Thyroid gland (tissue), 4 donors: ENCODE measurements at regions not wholly inside any gene's neighbourhood (a gene's known extent, or its start where the extent isn't known, plus 50 kb on each side); places are given as distances from the start of the nearest gene placed in this dataset.

Experiments
- DNase-seq, 2 donors: peaks; one replicate each; pipeline ENCODE4 v3.0.0-alpha.2; 2019
- H3K27ac ChIP-seq, 3 donors: fragments of 200-600 bp; sonication (generic); 1 replicate in 2 of 3; 2 replicates in 1 of 3; pipeline ENCODE4 v1.5.1; 2016 to 2019; ENCODE audit warnings: mild to moderate bottlenecking in 1 of 3, moderate library complexity in 1 of 3
- H3K27me3 ChIP-seq: fragments of 200-600 bp; sonication (generic); one replicate; pipeline ENCODE4 v1.5.1; 2019
- H3K36me3 ChIP-seq, 2 donors: fragments of 200-600 bp; sonication (generic); one replicate each; pipeline ENCODE4 v1.5.1; 2016 to 2019
- H3K4me1 ChIP-seq, 2 donors: fragments of 200-600 bp; sonication (generic); one replicate each; pipeline ENCODE4 v1.5.1; 2017 to 2019
- H3K4me3 ChIP-seq, 3 donors: fragments of 200-600 bp; sonication (generic); replicated peaks in 1 of 3; 1 replicate in 2 of 3; 2 replicates in 1 of 3; pipeline ENCODE4 v1.5.1; 2016; ENCODE audit warnings: mild to moderate bottlenecking in 1 of 3
- H3K9me3 ChIP-seq: fragments of 200-600 bp; sonication (generic); one replicate; pipeline ENCODE4 v1.5.1; 2017
- POLR2A ChIP-seq, 2 donors: fragments of 450-650 bp; IDR thresholded peaks; one replicate each; pipeline ENCODE4 v1.6.1; 2017; ENCODE audit warnings: antibody characterized with exemption in 2 of 2, mild to moderate bottlenecking in 2 of 2, moderate library complexity in 1 of 2
- WGBS, 2 donors: methylation state at CpG; one replicate each; pipeline ENCODE4 v1.1.5; 2017; 5-methylcytosine and 5-hydroxymethylcytosine counted together
- intact Hi-C: fragments of 100-400 bp; cut with DNase I; formaldehyde crosslinking; loops from one replicate; pipeline ENCODE4 v1.15.1; 2023
- TF ChIP-seq, protein P1 (sequence below), 6 experiments: fragments of 200-600 bp in 3 of 6; fragments of 450-650 bp in 3 of 6; sonication (generic) in 3 of 6; IDR thresholded peaks; one replicate each; pipeline ENCODE4 v1.5.1; 2016 to 2019; ENCODE audit warnings: antibody characterized with exemption in 6 of 6, mild to moderate bottlenecking in 2 of 6, inconsistent platforms in 1 of 6, moderate library complexity in 1 of 6

DNA sequence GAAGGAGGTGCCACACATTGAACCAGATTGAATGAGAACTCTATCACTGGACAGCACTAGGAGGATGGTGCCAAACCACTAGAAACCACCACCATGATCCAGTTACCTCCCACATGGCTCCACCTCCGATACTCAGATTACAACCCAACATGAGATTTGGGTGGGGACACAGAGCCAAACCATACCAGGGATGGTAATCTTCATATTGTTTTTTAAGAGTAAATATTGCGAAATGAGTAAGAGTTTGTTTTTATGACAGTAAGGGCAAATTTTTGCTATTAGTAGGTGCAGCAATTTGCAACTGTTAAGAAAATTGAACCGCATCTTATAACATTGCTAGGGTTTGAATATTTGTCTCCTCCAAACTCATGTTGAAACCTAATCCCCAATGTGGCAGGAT lies 891.5 kb downstream of the NLGN4X start:
- H3K27me3 ChIP-seq, result no peaks in the 10 kb centered on the region
- no peaks in the 10 kb centered on the region for H3K36me3 ChIP-seq
- no peaks in the 10 kb centered on the region for H3K4me1 ChIP-seq
- H3K4me3 ChIP-seq, result no peak overlapping the region
- H3K9me3 ChIP-seq, result no peaks in the 10 kb centered on the region
- no peak overlapping the region for H3K27ac ChIP-seq
- 88 to 94% methylated on average over 3 of the region's 3 CpGs for WGBS, 2 donors
- TF ChIP-seq, protein P1, sequence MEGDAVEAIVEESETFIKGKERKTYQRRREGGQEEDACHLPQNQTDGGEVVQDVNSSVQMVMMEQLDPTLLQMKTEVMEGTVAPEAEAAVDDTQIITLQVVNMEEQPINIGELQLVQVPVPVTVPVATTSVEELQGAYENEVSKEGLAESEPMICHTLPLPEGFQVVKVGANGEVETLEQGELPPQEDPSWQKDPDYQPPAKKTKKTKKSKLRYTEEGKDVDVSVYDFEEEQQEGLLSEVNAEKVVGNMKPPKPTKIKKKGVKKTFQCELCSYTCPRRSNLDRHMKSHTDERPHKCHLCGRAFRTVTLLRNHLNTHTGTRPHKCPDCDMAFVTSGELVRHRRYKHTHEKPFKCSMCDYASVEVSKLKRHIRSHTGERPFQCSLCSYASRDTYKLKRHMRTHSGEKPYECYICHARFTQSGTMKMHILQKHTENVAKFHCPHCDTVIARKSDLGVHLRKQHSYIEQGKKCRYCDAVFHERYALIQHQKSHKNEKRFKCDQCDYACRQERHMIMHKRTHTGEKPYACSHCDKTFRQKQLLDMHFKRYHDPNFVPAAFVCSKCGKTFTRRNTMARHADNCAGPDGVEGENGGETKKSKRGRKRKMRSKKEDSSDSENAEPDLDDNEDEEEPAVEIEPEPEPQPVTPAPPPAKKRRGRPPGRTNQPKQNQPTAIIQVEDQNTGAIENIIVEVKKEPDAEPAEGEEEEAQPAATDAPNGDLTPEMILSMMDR (IDR thresholded peaks at IDR 0.05), result no peak
- no peak for TF ChIP-seq POLR2A (IDR thresholded peaks at IDR 0.05)
- DNase-seq, result no peak
- intact Hi-C loops, result no loop called here

DNA sequence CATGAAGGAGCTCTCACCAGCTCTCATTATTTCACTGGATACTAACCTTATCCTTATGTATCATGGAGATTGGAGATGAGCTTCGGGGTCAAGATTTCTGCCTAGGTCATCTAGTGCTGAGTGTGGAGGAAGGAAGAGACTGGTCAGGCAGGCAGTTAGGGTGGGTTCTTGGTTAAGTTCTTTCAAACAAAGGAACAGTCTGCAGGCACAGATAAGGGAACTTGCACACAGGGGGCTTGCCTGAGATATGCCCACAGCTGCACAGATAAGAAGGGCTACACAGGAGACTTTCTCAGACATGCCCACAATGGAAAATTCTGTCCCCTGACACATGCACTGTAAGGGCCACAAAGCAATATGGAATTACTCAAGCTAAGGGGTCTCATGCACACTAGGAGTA lies 904.1 kb downstream of the NLGN4X start:
- 75 to 80% methylated on average over 1 of the region's 1 CpG for WGBS, 2 donors
- TF ChIP-seq, protein P1 (IDR thresholded peaks at IDR 0.05), result no peak
- TF ChIP-seq POLR2A (IDR thresholded peaks at IDR 0.05), result no peak
- Histone ChIP-seq H3K4me1 (no peaks in the 10 kb centered on the region), H3K27ac (no peak overlapping the region), H3K36me3 (no peaks in the 10 kb centered on the region), H3K4me3 (no peak overlapping the region), H3K9me3 (no peaks in the 10 kb centered on the region), H3K27me3 (no peaks in the 10 kb centered on the region)
- no peak for DNase-seq
- intact Hi-C loops, result no loop called here

DNA sequence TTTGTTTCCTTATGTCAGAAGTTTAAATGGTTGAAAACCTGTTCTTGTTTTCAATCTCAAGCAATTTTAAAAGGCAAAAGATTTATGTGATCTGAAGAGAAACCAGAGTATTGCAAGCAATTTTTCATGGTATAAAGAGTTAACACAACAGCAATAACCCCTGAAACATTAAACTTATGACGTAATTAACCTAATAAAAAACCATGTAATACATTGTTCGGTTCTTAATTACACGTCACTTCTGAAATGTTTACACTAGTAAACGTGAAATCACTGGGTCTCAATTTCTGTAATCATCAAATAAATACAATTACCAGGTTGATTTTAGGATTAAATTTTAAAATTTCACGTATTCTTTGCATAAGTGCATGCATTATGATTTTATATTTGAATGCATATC lies 914.5 kb downstream of the NLGN4X start:
- H3K36me3 ChIP-seq, result no peaks in the 10 kb centered on the region
- TF ChIP-seq POLR2A (IDR thresholded peaks at IDR 0.05), result no peak
- TF ChIP-seq, protein P1 (IDR thresholded peaks at IDR 0.05), result no peak
- DNase-seq, result no peak
- H3K27ac ChIP-seq, result no peak overlapping the region
- intact Hi-C loops, result no loop called here
- no peaks in the 10 kb centered on the region for H3K27me3 ChIP-seq
- H3K4me1 ChIP-seq, result no peaks in the 10 kb centered on the region
- 76% methylated on average over 5 of the region's 5 CpGs for WGBS, 2 donors
- H3K9me3 ChIP-seq, result no peaks in the 10 kb centered on the region
- no peak overlapping the region for H3K4me3 ChIP-seq

DNA sequence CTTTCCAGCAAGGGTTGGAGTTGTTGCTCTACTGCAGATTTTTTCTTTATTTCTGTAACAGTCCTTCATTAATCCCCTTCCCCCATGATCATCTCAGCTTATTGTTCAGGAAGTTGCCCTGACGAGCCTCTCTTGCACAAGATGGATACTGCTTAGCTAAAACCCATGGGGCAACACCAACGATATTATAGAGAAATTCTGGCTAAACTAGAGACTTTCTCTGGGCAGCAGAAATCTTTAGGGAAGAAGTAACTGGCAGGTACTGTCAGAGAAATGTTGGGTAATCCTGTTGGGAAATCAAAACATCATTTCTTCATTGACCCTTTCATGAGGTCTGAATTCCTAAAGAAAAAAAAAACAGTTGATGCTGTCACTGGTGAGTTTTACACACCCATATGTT lies 921.3 kb downstream of the NLGN4X start:
- intact Hi-C loops, result no loop called here
- WGBS, 2 donors, result 39 to 70% methylated on average over 1 to 2 of the region's 2 CpGs
- Histone ChIP-seq H3K9me3 (no peaks in the 10 kb centered on the region), H3K27me3 (no peaks in the 10 kb centered on the region), H3K27ac (no peak overlapping the region), H3K4me1 (no peaks in the 10 kb centered on the region), H3K4me3 (no peak overlapping the region), H3K36me3 (no peaks in the 10 kb centered on the region)
- TF ChIP-seq POLR2A (IDR thresholded peaks at IDR 0.05), result no peak
- TF ChIP-seq, protein P1 (IDR thresholded peaks at IDR 0.05), result no peak
- no peak for DNase-seq

DNA sequence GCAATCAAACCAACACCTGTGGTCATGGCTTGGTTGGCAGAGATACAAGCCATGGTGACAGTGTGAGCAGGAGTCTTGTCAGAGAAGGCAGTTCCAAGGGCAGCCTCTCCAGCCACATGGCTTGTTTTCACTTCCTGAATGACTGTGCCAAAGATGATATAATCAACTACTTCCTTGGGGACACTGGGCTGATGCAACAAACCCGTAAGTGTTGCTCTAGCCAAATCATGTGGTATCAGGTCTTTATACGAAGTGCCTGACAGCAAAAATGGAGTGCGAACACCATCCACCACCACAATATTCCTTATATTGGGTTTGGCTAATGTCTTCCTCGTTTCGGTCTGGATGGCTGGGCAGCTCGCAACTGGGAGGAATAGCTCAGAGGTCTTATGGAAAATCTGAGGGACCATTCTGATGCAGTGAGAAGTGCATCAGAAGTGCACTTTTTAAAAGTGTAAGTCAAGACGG lies 922.0 kb downstream of the NLGN4X start:
- no peak for TF ChIP-seq POLR2A (IDR thresholded peaks at IDR 0.05)
- TF ChIP-seq, protein P1 (IDR thresholded peaks at IDR 0.05), result no peak
- DNase-seq, result no peak
- 76 to 90% methylated on average over 7 of the region's 7 CpGs for WGBS, 2 donors
- H3K9me3 ChIP-seq, result no peaks in the 10 kb centered on the region
- no peaks in the 10 kb centered on the region for H3K4me1 ChIP-seq
- no peak overlapping the region for H3K4me3 ChIP-seq
- no peaks in the 10 kb centered on the region for H3K27me3 ChIP-seq
- intact Hi-C loops, result no loop called here
- no peaks in the 10 kb centered on the region for H3K36me3 ChIP-seq
- no peak overlapping the region for H3K27ac ChIP-seq
